GM21723 (cell line): ENCODE measurements at regions not wholly inside any gene's neighbourhood (a gene's known extent, or its start where the extent isn't known, plus 50 kb on each side); places are given as distances from the start of the nearest gene placed in this dataset.

Experiments used
- ATAC-seq: cut with Tn5 transposase; IDR thresholded peaks from one replicate; pipeline ENCODE4 v1.9.1; 2021; ENCODE audit warnings: mild to moderate bottlenecking, moderate library complexity; ENCODE audit not compliant: unreplicated experiment

DNA sequence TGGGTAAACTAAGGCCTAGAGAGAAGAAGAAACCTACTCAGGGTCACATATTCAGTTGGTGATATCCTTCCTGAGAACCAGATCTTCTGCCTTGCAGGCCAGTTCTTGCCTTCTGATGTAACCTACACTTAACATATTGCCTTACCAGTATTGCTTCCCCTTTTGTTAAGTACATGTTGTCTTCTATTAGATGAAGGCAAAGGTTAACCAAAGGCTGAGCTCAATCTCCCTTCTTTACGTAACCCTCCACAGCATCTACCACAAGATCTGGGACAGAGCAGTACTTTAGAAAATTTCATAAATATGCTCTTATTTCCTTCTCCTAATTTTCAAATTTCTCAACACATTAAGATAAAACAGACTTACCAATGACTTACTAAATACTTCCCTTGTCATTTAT lies 474.4 kb downstream of the SH2D1A start:
- no peak for ATAC-seq

DNA sequence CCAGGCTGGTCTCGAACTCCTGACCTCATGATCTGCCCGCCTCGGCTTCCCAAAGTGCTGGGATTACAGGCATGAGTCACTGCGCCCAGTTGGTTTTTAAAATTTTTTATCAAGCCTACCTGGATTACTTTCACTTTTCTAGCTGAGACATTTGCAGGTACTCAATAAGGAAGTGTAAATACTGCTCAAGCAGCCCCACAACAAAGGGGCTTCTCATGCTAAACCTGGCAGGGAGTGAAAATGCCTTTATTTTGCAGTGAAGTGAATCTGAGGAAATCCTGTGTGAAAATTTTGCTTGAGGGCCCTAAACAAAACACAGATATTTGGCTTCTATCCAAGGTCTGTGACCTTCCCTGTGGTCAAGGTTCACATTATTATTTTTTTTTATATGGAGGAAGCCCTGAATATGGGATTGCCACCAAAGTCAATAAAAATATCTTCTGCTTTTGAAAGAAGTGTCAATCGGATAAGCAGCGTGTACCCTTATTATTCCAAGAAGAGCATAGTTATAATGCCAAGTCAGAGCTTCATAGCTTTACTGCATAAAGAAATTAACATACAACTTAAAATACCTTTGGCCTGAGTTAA lies 481.0 kb downstream of the SH2D1A start:
- no peak for ATAC-seq

DNA sequence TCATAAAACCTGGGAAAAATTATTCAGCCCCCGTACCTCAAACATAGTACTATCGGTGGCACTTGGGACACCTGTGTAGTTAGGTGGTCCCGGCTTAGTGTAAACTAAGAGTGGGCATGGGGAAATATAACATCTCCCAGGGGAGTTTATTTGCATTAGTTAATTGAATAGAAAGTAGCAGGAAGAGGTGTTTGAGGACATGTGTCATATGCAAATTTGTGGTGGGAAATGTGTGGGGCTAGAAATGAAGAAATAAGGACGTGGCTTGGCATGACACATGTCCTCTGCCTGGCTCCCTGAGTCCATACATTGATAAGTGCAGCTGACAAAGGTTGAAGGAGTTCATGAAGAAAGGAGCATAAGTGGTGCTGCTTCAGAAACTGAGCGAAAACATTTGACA lies 483.6 kb downstream of the SH2D1A start:
- ATAC-seq: no peak

DNA sequence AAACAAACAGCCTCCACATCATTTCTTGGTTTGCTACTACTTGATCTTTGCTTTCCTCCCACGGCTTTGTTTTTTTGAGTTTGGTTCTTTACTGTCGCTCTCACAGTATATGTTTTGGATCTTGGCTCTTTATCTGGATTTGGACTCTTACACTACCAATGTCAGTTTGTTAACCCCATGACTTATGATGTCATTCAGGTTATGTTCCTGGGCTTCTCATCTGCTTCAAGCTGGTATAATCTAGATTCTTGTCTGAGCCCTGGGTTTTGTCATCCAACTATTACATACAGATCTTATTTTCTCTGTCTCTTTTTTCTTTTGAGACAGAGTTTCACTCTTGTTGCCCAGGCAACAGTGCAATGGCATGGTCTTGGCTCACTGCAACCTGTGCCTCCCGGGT lies 482.9 kb upstream of the TEX13C start:
- no peak for ATAC-seq

DNA sequence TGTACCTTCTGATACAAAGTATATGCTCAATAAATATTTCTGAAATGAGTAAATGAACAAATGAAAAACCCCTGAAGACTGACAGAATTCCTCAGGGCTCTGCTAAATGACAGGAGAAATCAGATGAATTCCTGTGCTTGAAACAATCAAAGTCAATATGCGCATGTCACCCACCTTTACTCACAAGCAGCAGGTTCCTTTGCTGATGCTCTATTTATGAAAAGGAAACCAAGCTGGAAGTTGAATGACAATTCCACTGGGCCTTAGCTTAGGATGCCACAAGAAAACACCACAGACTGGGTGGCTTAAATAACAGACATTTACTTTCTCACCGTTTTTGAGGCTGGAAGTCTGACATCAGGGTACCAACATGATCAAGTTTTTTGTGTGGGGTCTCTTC lies 477.5 kb upstream of the TEX13C start:
- no peak for ATAC-seq

DNA sequence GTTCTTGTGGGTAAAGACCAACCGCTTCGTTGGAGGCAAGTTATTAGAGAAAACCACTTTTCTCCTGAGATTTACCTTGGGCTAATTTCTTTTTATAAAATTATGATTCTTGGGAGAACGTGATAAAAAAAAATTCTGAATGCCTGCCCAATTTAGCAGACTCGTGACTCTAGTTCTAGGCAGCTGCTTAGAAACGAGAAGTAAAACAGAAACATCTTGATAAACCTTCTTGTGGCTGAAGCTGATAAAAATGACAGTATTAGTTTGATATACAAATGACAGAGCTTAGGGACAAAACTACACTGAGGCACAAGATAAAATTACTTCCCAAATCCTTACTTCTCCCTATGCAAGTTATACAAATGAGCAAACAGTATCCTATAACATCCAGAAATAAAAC lies 458.9 kb upstream of the TEX13C start:
- ATAC-seq: no peak

DNA sequence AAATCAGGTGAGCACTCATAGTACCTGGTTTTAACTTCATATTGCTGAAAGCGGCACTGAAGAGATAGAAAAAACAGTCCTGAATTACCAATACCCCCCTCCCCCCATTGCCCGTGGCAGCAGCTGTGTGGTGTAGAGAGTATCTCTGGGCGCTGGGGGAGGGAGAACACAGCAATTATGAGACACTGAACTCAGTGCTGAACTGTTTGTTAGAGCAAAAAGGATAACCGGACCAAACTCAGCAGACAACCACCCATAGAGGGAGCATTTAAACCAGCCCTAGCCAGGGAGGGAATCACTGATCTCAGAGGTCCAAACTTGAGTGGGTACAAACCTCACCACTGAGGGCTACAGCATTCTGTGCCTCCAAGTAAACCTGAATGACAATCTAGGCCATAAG lies 457.4 kb upstream of the TEX13C start:
- ATAC-seq: no peak

DNA sequence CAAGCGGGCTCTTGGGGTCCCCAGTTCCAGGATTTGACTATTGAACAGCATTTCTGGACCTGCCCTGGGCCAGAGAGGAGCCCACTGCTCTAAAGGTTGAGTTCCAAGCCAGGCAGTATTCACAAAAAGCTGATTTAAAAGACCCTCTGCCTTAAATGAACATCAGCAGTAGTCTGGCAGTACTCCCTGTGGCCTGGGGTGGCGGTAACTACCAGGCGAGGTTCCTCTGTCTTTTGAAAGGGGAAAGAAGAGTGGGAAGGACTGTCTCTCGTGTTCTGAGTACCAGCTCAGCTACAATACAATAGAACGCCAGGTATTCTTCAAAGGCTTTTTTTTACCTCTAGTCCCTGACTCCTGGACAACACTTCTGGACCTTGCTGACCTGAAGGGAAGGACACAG lies 456.4 kb upstream of the TEX13C start:
- no peak for ATAC-seq

DNA sequence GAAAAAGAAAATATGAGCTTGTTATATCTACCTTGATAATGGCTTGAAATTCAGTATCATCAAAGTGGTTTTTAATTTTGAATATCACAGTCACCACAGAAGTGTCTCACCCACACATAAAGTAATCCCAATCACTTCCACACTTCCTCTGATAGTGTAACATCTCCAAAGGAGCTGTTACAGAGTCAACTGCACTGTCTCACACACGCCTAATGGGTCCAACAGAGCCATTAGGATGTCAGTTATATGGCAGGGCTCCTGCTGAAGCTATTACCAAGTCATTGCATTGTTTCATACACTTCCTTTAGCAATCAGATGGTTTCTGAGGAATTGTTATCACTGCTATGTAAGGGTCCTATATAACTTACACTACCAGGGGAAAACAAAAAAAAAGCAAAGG lies 432.1 kb upstream of the TEX13C start:
- no peak for ATAC-seq

DNA sequence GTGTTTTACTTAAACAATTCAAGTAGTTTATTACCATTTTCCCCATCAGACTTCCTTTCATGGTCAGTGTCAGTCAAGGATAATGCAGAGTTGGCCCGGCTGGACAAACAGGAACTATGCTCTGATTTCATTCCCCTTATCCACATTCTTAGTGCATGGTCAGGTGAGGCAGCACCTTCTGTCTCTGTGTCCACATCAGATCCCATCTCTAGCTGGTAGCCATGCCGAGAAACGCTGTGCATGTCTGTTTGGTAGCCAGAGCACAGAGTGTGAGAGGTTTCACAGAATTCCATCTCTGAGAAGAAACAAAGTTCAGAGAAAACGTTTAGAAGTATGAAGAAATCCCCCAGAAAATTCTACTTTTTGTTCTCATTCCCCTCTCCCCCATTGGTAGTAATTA lies 423.7 kb upstream of the TEX13C start:
- ATAC-seq: no peak

DNA sequence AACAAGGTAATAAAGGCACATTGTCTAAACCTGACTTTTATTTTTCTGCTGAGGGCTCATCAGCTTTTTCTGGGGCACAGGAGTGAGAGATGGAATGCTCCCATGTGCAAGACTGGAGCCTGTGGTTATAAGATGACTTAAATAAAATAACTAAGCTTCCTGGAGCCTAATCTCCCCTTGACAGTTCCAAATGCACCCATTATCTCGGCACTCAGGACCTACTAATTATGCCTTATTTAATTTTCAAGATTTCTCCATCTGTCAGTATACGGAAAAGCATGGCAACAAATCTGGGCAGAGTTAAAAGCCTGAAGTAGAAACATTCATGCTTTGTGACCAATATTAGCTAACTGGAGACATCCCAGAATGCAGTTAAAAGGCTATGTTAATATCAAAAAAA lies 416.7 kb upstream of the TEX13C start:
- ATAC-seq: no peak

DNA sequence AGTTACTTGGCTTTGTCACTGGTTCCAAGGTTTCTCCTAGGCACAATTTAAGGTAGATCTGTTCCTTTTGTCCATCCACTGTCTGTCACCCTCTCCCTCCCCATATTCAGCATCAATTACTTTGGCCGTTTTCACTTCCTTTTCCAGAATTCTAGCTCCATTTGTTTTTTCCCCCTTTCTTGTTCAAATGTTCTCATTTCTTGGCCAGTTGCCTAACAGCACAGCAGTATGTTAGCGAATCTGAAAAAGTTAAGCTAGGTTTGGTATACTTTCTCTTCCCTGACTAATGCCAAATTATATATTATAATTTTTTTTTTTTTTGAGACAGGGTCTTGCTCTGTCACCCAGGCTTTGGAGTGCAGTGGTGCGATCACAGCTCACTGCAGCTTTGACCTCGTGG lies 409.1 kb upstream of the TEX13C start:
- no peak for ATAC-seq

DNA sequence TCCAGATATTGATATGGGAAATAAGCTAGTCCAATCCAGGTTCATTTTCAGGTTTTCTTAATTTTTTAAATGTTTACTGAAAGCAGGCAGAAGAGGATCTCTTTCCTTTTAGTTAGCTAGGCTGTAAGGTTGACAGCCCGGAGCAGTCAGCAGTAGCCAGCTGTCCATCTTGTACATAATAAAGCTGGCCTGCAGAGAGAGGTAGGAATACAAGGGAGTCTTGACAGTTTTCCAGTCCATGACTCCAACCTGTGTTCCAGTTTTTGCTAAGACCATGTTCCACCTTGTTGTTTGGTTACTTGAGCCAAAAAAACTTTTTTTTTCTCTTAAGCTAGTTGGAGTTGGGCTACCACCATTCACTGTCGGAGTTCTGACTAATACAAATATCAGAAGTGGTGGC lies 402.7 kb upstream of the TEX13C start:
- no peak for ATAC-seq

DNA sequence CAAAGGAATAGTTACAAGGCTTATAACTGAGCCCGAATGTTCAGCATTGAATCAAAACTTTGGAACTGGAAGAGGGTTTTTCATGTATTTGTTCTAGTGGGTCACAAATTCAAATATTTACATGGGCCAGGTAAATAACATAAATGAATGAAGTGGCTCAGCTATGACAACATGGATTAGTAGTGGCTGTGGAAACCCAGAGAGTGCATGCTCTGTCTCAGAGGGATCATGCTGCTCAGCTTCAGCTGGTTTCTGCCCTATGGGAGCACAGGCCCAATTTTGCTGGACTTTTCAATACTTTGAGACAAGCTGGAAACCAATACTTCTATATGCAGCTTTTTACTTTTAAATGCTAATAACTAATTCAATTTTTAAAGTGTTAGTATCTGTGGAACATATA lies 394.0 kb upstream of the TEX13C start:
- ATAC-seq: no peak

DNA sequence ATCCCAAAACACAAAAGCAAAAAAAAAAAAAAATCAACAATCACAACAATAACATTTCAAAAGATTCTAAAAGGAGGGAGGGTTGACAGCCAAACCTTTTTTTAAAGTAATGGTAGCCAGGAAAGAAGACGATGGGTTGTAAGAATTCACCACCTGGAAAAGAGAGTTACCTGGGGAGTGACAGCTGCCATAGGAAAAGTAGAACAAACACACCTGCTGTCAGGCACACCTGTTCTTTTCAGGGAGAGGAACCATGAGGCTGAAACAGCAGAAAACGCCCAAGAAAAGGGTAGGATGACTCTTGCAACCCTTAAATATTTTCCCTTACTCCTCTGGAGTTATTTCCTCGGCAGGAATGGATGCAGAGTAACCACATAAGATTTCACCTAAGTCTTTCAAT lies 388.4 kb upstream of the TEX13C start:
- ATAC-seq: no peak

DNA sequence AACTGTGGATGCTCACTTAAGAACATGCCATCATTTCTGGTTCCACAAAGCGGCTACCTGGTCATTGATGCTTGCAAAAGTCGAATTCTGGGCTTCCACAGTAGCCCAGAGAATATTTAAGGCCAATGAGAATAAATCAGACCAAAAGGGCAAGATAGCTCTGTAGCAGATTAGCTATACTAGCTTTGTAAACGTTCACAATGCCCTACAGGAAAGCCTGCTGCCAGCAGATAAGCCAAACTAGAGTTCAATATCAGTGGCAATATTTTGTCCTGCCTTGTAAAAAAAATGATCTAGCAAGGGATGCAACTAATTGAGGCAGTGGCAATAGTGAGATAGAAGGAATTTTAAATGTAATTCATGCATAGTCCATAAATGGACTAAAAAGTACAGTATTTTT lies 387.7 kb upstream of the TEX13C start:
- no peak for ATAC-seq

DNA sequence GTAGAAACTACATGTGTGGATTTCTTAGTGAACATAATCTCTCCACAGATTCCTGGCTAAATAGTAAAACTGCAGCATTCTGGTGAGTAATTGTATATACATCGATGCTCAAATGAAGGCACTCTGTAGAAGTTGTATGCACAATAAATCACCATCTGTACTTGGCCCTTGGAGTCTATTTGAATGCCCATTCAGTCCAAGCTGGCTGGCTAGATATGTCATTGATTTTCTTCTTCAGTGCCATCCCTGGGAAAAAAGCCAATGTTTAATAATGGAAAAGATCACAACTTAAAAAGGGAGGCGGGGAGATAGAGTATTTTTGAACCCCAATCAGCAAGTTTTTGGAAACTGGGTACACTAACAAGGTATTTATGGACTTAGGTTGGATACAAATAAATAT lies 381.0 kb upstream of the TEX13C start:
- ATAC-seq: no peak

DNA sequence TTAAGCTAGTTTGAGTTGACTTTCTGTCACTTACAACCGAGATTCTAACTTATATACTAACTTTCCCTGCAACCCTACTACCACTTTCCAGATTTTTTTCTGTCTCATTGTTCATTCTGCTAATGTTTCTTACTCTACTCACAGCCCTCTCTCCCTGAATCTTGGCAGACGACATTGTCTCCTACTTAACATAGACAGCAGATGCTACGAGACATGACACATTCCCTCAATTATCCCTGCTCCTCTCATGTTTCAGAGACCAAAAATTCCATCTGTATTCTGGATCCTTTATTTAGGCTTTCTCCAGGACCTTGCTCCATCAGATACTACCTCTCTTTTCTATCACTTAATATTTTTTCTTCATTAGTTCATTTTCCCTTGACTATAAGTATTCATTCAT lies 379.1 kb upstream of the TEX13C start:
- no peak for ATAC-seq

DNA sequence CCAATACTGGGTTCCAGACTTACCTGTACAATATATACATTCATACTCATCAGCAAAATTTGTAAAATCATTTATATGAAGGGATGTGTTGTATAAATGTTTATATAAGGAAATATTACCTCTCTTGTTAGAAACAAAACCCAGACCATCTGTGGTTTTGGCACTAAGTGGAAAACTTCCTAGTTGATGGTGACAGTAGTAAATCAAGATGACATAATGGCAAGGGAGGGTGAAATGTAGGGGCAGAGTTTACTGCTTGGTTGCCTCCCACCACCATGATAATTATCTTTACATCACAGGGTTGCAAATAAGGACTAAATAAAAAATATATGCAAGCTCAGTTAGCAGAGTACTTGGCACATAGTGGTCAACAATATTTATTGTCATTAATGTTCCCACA lies 365.3 kb upstream of the TEX13C start:
- no peak for ATAC-seq

DNA sequence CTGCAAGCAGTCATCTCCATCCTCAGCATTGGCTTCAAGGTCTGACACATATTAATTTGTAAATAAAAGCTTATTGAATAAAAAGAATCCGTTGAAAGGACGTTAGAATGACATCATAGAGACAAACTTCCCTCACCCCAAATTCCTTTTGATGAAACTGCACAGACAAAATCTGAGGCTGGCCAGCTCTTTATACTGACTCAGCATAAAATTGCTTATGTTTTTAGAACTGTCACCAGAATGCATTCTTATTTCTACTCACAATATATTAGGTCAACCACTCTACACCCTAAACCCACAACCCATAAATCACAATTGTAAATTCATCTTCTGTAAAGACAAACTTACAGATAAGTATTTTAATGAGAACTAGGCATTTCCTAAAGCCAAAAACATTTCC lies 359.2 kb upstream of the TEX13C start:
- ATAC-seq: no peak

DNA sequence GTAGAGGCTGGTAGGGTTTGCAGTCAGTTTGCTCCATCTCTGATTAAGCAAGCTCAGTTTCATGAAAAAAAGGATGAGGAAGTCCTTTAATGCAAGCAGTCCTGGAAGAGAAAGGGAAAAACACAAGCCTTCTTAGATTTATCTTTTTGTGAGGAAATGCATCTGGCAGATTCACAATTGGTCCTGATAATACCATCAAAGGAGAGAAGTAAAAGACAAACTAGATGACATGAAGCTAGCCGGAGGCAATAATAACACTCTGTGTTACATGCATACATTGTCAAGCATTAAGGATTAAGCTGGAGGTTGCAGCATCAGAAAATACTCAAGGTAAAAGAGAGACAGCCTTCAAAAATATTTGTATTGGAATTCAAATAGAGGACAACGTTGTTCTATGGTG lies 356.0 kb upstream of the TEX13C start, which contains the start of gene TENM1:
TENM1 (minus strand) TSS at position 101 of the 400 bp plus-strand sequence.
- no peak for ATAC-seq

DNA sequence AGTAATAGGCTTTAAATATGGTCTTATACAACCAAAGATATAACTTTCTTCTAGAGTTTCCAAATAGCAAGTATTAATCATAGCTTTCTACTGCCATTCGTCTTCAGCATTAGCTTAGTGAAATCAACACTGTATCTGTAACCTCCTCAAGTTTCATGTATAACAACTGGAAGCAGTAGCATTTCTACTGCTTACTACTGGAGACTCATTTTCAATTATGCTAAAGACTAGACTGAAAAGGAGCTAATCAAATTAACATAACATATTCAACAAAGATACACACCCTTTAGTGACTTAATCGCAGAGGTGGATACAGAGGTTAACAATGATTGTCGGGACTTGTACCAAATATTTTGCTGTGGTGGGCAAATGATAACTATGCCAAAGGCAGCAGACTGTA lies 344.2 kb upstream of the TEX13C start:
- no peak for ATAC-seq

DNA sequence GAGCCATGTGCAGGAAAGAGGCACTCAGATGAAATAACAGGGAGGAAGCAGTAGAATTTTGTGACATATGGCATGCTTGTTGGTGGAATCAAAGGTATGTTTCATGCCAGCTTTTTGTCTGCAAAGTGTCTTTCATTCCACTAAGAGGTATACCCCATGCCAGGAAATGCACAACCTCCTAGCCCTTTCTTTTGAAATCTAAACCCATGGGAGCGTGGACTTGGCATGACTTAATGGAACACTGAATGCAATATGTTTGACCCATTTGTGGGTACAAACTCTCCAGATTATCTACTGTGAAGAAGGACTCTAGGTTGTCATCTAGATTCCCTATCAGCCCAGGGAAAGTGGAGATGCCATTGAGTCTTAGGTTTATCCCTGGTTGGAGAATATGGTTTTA lies 338.3 kb upstream of the TEX13C start:
- no peak for ATAC-seq
